ENCODE measurements at regions not wholly inside any gene's neighbourhood (a gene's known extent, or its start where the extent isn't known, plus 50 kb on each side); places are given as distances from the start of the nearest gene placed in this dataset.
"Not testable (repeated sequence)": the region's sequence is repeated elsewhere in the genome, so short reads cannot be mapped to it uniquely, and the experiment has no call there.

GRCh38 chr21:6073993-6074705 is 4447.2 kb upstream of the TPTE start:
- H3K4me3 ChIP-seq; H3K27ac ChIP-seq (ENCODE audit: low read depth); H3K9me2 ChIP-seq (ENCODE audit: insufficient read depth); H3K4me1 ChIP-seq (ENCODE audit: insufficient read depth); H3F3A ChIP-seq (replicated peaks; ENCODE audit: low read depth); H2AFZ ChIP-seq; H3K9me3 Mint-ChIP-seq; H3K4me3 Mint-ChIP-seq; H3K4me2 ChIP-seq; H3K27ac Mint-ChIP-seq; ATAC-seq; H3K4me1 Mint-ChIP-seq; H3K27me3 ChIP-seq (ENCODE audit: insufficient read depth); H3K79me2 ChIP-seq (replicated peaks; ENCODE audit: insufficient read depth); H3K36me3 Mint-ChIP-seq (ENCODE audit: low read depth); H3K27me3 Mint-ChIP-seq (ENCODE audit: insufficient read depth, low read depth, poor library complexity); H4K20me1 ChIP-seq (replicated peaks; ENCODE audit: insufficient read depth); DNase-seq (ENCODE audit: low spot score); H3K36me3 ChIP-seq (ENCODE audit: insufficient read depth): not testable (repeated sequence)

- not testable (repeated sequence) for H3K4me3 Mint-ChIP-seq; H3K9me3 Mint-ChIP-seq; H3K4me2 ChIP-seq; H3K27ac ChIP-seq (ENCODE audit: low read depth); H3K27me3 Mint-ChIP-seq (ENCODE audit: insufficient read depth, low read depth, poor library complexity); H3K27me3 ChIP-seq (ENCODE audit: insufficient read depth); H3F3A ChIP-seq (replicated peaks; ENCODE audit: low read depth); H3K79me2 ChIP-seq (replicated peaks; ENCODE audit: insufficient read depth); DNase-seq (ENCODE audit: low spot score); H3K36me3 Mint-ChIP-seq (ENCODE audit: low read depth); H3K4me3 ChIP-seq; H3K4me1 ChIP-seq (ENCODE audit: insufficient read depth); H3K9me2 ChIP-seq (ENCODE audit: insufficient read depth); H2AFZ ChIP-seq; H3K4me1 Mint-ChIP-seq; H3K36me3 ChIP-seq (ENCODE audit: insufficient read depth); H3K27ac Mint-ChIP-seq; H4K20me1 ChIP-seq (replicated peaks; ENCODE audit: insufficient read depth)
- peak; percentile 85 for ATAC-seq
Observed at GRCh38 chr21:6074935-6075334, 4446.4 kb upstream of the TPTE start.

- H3K27ac ChIP-seq (ENCODE audit: low read depth); H3K9me2 ChIP-seq (ENCODE audit: insufficient read depth); H3K4me1 ChIP-seq (ENCODE audit: insufficient read depth); H3K79me2 ChIP-seq (replicated peaks; ENCODE audit: insufficient read depth); H3K4me3 Mint-ChIP-seq; H3K27ac Mint-ChIP-seq; H4K20me1 ChIP-seq (replicated peaks; ENCODE audit: insufficient read depth); H3K9me3 Mint-ChIP-seq; H3K4me1 Mint-ChIP-seq; H3K36me3 ChIP-seq (ENCODE audit: insufficient read depth); DNase-seq (ENCODE audit: low spot score); H3K4me2 ChIP-seq; H3K27me3 Mint-ChIP-seq (ENCODE audit: insufficient read depth, low read depth, poor library complexity); H3F3A ChIP-seq (replicated peaks; ENCODE audit: low read depth); H3K36me3 Mint-ChIP-seq (ENCODE audit: low read depth); ATAC-seq; H3K27me3 ChIP-seq (ENCODE audit: insufficient read depth); H2AFZ ChIP-seq; H3K4me3 ChIP-seq: not testable (repeated sequence)
Observed at GRCh38 chr21:6075627-6076208, 4445.7 kb upstream of the TPTE start.

GRCh38 chr21:6077358-6077757 is 4444.0 kb upstream of the TPTE start:
- H3K27ac Mint-ChIP-seq; H3K4me3 Mint-ChIP-seq; DNase-seq (ENCODE audit: low spot score); H3F3A ChIP-seq (replicated peaks; ENCODE audit: low read depth); ATAC-seq; H3K27me3 Mint-ChIP-seq (ENCODE audit: insufficient read depth, low read depth, poor library complexity); H3K4me1 Mint-ChIP-seq; H3K4me3 ChIP-seq; H2AFZ ChIP-seq; H3K36me3 ChIP-seq (ENCODE audit: insufficient read depth); H3K36me3 Mint-ChIP-seq (ENCODE audit: low read depth); H3K79me2 ChIP-seq (replicated peaks; ENCODE audit: insufficient read depth); H3K4me1 ChIP-seq (ENCODE audit: insufficient read depth); H3K9me3 Mint-ChIP-seq; H3K4me2 ChIP-seq; H3K9me2 ChIP-seq (ENCODE audit: insufficient read depth); H4K20me1 ChIP-seq (replicated peaks; ENCODE audit: insufficient read depth); H3K27me3 ChIP-seq (ENCODE audit: insufficient read depth); H3K27ac ChIP-seq (ENCODE audit: low read depth): not testable (repeated sequence)

- not testable (repeated sequence) for H3K9me3 Mint-ChIP-seq; H3K36me3 Mint-ChIP-seq (ENCODE audit: low read depth); H3K9me2 ChIP-seq (ENCODE audit: insufficient read depth); ATAC-seq; H3K27ac Mint-ChIP-seq; H3K4me3 Mint-ChIP-seq; H3F3A ChIP-seq (replicated peaks; ENCODE audit: low read depth); H3K27ac ChIP-seq (ENCODE audit: low read depth); H3K27me3 ChIP-seq (ENCODE audit: insufficient read depth); H3K4me1 Mint-ChIP-seq; H3K79me2 ChIP-seq (replicated peaks; ENCODE audit: insufficient read depth); H3K27me3 Mint-ChIP-seq (ENCODE audit: insufficient read depth, low read depth, poor library complexity); H3K36me3 ChIP-seq (ENCODE audit: insufficient read depth); H4K20me1 ChIP-seq (replicated peaks; ENCODE audit: insufficient read depth); H2AFZ ChIP-seq; DNase-seq (ENCODE audit: low spot score); H3K4me3 ChIP-seq; H3K4me1 ChIP-seq (ENCODE audit: insufficient read depth); H3K4me2 ChIP-seq
Observed at GRCh38 chr21:6078902-6079301, 4442.5 kb upstream of the TPTE start.

- not testable (repeated sequence) for H4K20me1 ChIP-seq (replicated peaks; ENCODE audit: insufficient read depth); H2AFZ ChIP-seq; H3K79me2 ChIP-seq (replicated peaks; ENCODE audit: insufficient read depth); DNase-seq (ENCODE audit: low spot score); H3K9me2 ChIP-seq (ENCODE audit: insufficient read depth); H3K36me3 Mint-ChIP-seq (ENCODE audit: low read depth); H3K27me3 Mint-ChIP-seq (ENCODE audit: insufficient read depth, low read depth, poor library complexity); H3K27me3 ChIP-seq (ENCODE audit: insufficient read depth); H3K36me3 ChIP-seq (ENCODE audit: insufficient read depth); H3K4me1 Mint-ChIP-seq; ATAC-seq; H3K27ac ChIP-seq (ENCODE audit: low read depth); H3K9me3 Mint-ChIP-seq; H3K4me2 ChIP-seq; H3K27ac Mint-ChIP-seq; H3K4me3 ChIP-seq; H3K4me1 ChIP-seq (ENCODE audit: insufficient read depth); H3F3A ChIP-seq (replicated peaks; ENCODE audit: low read depth); H3K4me3 Mint-ChIP-seq
Observed at GRCh38 chr21:6080941-6081655, 4440.3 kb upstream of the TPTE start.
